T-cell (primary cell): ENCODE measurements at regions not wholly inside any gene's neighbourhood (a gene's known extent, or its start where the extent isn't known, plus 50 kb on each side); places are given as distances from the start of the nearest gene placed in this dataset.

Experiments
- ATAC-seq, 4 experiments: fragments of 200-7000 bp in 3 of 4; fragments of 150-1000 bp in 1 of 4; cut with Tn5 transposase; replicated peaks in 1 of 4; 1 replicate in 3 of 4; 2 replicates in 1 of 4; pipeline ENCODE4 v1.10.0; 2021; ENCODE audit warnings: moderate library complexity in 3 of 4, mild to moderate bottlenecking in 2 of 4, moderate number of reproducible peaks in 1 of 4
- CTCF ChIA-PET, 2 donors: fragments of 300-600 bp; sonication (Branson Sonifier 250); formaldehyde crosslinking; loops; one replicate each; lab custom pipeline; 2022; ENCODE audit warnings: antibody characterized with exemption in 2 of 2; lab: Charles Lee
- POLR2A ChIA-PET, 2 donors: fragments of 300-600 bp; sonication (Branson Sonifier 250); formaldehyde crosslinking; loops; one replicate each; lab custom pipeline; 2022; ENCODE audit warnings: antibody characterized with exemption in 2 of 2; lab: Charles Lee
- DNase-seq, 35 experiments: peaks; one replicate each; pipeline versions ENCODE4 v3.0.0 to v3.0.0-alpha.2; 2013 to 2023
- H3K27ac ChIP-seq: one replicate; pipeline ENCODE4 v1.5.1; 2013; ENCODE audit warnings: low read length
- H3K27me3 ChIP-seq, 2 experiments: replicated peaks in 1 of 2; 1 replicate in 1 of 2; 2 replicates in 1 of 2; pipeline versions ENCODE4 v1.6.1 to v1.7.0; 2013; ENCODE audit warnings: low read length in 1 of 2, mixed read lengths in 1 of 2; ENCODE audit not compliant: control insufficient read depth in 2 of 2, insufficient read depth in 2 of 2; ENCODE audit errors: extremely low read depth in 1 of 2
- H3K36me3 ChIP-seq, 2 donors: 1 replicate in 1 of 2; 2 replicates in 1 of 2; pipeline versions ENCODE4 v1.6.1 to v1.7.0; 2013; ENCODE audit warnings: low read length in 1 of 2; ENCODE audit not compliant: control insufficient read depth in 2 of 2, insufficient read depth in 1 of 2; ENCODE audit errors: extremely low read depth in 1 of 2
- H3K4me1 ChIP-seq, 2 experiments: 1 replicate in 1 of 2; 2 replicates in 1 of 2; pipeline versions ENCODE4 v1.6.1 to v1.7.0; 2013; ENCODE audit warnings: low read length in 2 of 2, mixed read lengths in 1 of 2; ENCODE audit not compliant: insufficient read depth in 2 of 2, control insufficient read depth in 1 of 2; ENCODE audit errors: extremely low read depth in 1 of 2
- H3K4me3 ChIP-seq, 2 donors: 1 replicate in 1 of 2; 2 replicates in 1 of 2; pipeline versions ENCODE4 v1.5.1 to v1.7.0; 2013; ENCODE audit warnings: mild to moderate bottlenecking in 2 of 2, low read length in 1 of 2, moderate library complexity in 1 of 2; ENCODE audit not compliant: control insufficient read depth in 1 of 2; ENCODE audit errors: extremely low read depth in 1 of 2
- H3K9me3 ChIP-seq: 2 replicates; pipeline ENCODE4 v1.7.0; 2013
- H3K27ac Mint-ChIP-seq, 2 donors: one replicate each; pipeline ENCODE4 v1.8.0; 2020 to 2021; ENCODE audit warnings: mild to moderate bottlenecking in 2 of 2, mixed read lengths in 2 of 2
- H3K27me3 Mint-ChIP-seq, 2 donors: one replicate each; pipeline ENCODE4 v1.8.0; 2021 to 2022; ENCODE audit warnings: mixed read lengths in 2 of 2
- H3K36me3 Mint-ChIP-seq: one replicate; pipeline ENCODE4 v1.8.0; 2021; ENCODE audit warnings: mixed read lengths
- H3K4me1 Mint-ChIP-seq, 3 donors: one replicate each; pipeline ENCODE4 v1.8.0; 2020 to 2022; ENCODE audit warnings: mixed read lengths in 3 of 3, mild to moderate bottlenecking in 1 of 3
- H3K4me3 Mint-ChIP-seq, 3 donors: one replicate each; pipeline ENCODE4 v1.8.0; 2020 to 2022; ENCODE audit warnings: mild to moderate bottlenecking in 3 of 3, mixed read lengths in 3 of 3, moderate library complexity in 3 of 3
- H3K9me3 Mint-ChIP-seq, 3 donors: one replicate each; pipeline ENCODE4 v1.8.0; 2020 to 2022; ENCODE audit warnings: mixed read lengths in 3 of 3
- WGBS: methylation state at CpG from one replicate; pipeline ENCODE4 v1.1.5; 2013; ENCODE audit warnings: missing lambda C conversion rate; ENCODE audit not compliant: insufficient coverage; 5-methylcytosine and 5-hydroxymethylcytosine counted together

- Mint-ChIP-seq H3K9me3 (peaks cover 14 to 33% (median 21%) of the 10 kb centered on the region in 3 donors), H3K4me3 (no peak overlapping the region), H3K36me3 (no peaks in the 10 kb centered on the region), H3K27me3 (no peaks in the 10 kb centered on the region), H3K4me1 (no peaks in the 10 kb centered on the region), H3K27ac (no peak overlapping the region)
- Histone ChIP-seq H3K27me3 (no peaks in the 10 kb centered on the region), H3K4me3 (no peak overlapping the region), H3K9me3 (no peaks in the 10 kb centered on the region), H3K4me1 (no peaks in the 10 kb centered on the region), H3K36me3 (no peaks in the 10 kb centered on the region), H3K27ac (no peak overlapping the region)
- WGBS: no CpG with 5 or more reads among the region's 2 CpGs
- DNase-seq (no peak), ATAC-seq (no peak)
- ChIA-PET CTCF (no interaction called here), POLR2A (no interaction called here)
Measured at GRCh38 chr14:29077916-29078315, 311.3 kb downstream of the FOXG1 start.

DNA sequence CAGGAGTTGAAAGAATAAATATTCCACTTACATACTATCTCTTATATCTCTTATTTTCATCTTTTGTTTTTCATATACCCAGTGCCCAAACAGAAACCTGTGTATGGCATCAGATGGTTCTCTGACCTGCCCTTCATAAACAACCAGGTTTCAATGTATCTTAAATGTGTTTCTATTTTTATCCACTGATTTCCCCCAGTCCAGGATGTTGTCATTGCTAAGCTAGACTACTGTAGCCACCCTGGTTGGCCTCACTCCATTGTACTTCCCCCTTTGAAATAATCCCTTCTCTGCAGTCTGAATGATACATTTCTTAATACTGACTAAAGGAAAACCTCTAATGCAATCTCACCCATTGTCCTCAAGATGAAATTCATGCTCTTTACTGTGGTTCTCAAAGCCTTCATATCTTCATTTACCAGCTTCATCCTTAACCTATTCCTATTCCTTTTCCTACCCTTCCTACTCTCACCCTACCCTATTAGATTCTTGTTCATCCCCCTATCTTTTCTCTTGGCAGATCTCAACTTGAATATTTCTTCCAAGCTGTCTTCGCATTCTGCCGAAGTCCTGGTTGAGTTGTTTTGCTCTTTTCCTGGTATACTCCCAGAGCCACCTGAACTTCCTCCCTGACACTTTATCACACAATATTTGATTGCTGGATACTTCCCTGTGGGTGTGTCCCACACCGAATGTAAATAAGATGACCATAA is 312.4 kb downstream of the FOXG1 start:
- no peaks in the 10 kb centered on the region for H3K27me3 Mint-ChIP-seq
- Histone ChIP-seq H3K27ac (no peak overlapping the region), H3K36me3 (no peaks in the 10 kb centered on the region), H3K27me3 (no peaks in the 10 kb centered on the region), H3K4me1 (no peaks in the 10 kb centered on the region), H3K4me3 (no peak overlapping the region), H3K9me3 (no peaks in the 10 kb centered on the region)
- H3K27ac Mint-ChIP-seq: no peak overlapping the region
- no peak for DNase-seq
- H3K9me3 Mint-ChIP-seq: peaks cover 13 to 33% (median 16%) of the 10 kb centered on the region in 3 donors
- POLR2A ChIA-PET: no interaction called here
- CTCF ChIA-PET: no interaction called here
- H3K4me1 Mint-ChIP-seq: no peaks in the 10 kb centered on the region
- H3K4me3 Mint-ChIP-seq: no peak overlapping the region
- H3K36me3 Mint-ChIP-seq: no peaks in the 10 kb centered on the region
- WGBS: 100% methylated on average over 2 of the region's 3 CpGs
- ATAC-seq: no peak

DNA sequence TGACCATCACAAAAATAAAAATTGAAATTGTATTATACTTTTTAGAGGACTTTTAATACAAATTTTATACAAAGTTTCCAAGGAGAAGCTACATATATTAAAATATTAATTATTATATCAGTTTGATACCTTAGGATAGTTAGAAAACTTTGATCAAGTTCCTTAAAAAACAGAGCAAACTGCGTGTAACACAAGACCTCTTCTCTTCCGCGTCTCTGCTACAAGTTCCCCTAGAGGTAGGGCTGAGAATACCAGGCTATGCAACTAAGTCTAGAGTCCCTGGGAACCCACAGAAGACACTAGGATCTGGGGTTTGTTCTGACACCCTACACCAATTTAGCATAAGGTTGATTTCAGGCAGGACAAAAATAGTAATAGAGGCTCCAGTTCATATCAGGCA is 319.0 kb downstream of the FOXG1 start:
- ATAC-seq (no peak), DNase-seq (no peak)
- Histone ChIP-seq H3K9me3 (no peaks in the 10 kb centered on the region), H3K4me3 (no peak overlapping the region), H3K4me1 (no peaks in the 10 kb centered on the region), H3K36me3 (no peaks in the 10 kb centered on the region), H3K27me3 (no peaks in the 10 kb centered on the region), H3K27ac (no peak overlapping the region)
- ChIA-PET CTCF (no interaction called here), POLR2A (no interaction called here)
- peaks cover 15 to 28% (median 20%) of the 10 kb centered on the region in 3 donors for H3K9me3 Mint-ChIP-seq
- H3K4me3 Mint-ChIP-seq: no peak overlapping the region
- no peaks in the 10 kb centered on the region for H3K36me3 Mint-ChIP-seq
- no peaks in the 10 kb centered on the region for H3K4me1 Mint-ChIP-seq
- no peak overlapping the region for H3K27ac Mint-ChIP-seq
- no peaks in the 10 kb centered on the region for H3K27me3 Mint-ChIP-seq
- WGBS: no CpG with 5 or more reads among the region's 3 CpGs

GRCh38 chr14:29089849-29090248 is 323.3 kb downstream of the FOXG1 start:
- no CpG with 5 or more reads among the region's 1 CpG for WGBS
- H3K27ac Mint-ChIP-seq: no peak overlapping the region
- no peaks in the 10 kb centered on the region for H3K27me3 Mint-ChIP-seq
- H3K4me1 Mint-ChIP-seq: no peaks in the 10 kb centered on the region
- no peak for ATAC-seq
- H3K36me3 ChIP-seq: no peaks in the 10 kb centered on the region
- no peaks in the 10 kb centered on the region for H3K36me3 Mint-ChIP-seq
- no peaks in the 10 kb centered on the region for H3K4me1 ChIP-seq
- no peaks in the 10 kb centered on the region for H3K27me3 ChIP-seq
- no peaks in the 10 kb centered on the region for H3K9me3 ChIP-seq
- POLR2A ChIA-PET: no interaction called here
- no peak overlapping the region for H3K4me3 Mint-ChIP-seq
- no peak overlapping the region for H3K4me3 ChIP-seq
- H3K27ac ChIP-seq: no peak overlapping the region
- CTCF ChIA-PET: no interaction called here
- peaks cover 15 to 34% (median 22%) of the 10 kb centered on the region in 3 donors for H3K9me3 Mint-ChIP-seq
- no peak for DNase-seq

- WGBS: no CpG with 5 or more reads among the region's 4 CpGs
- no peaks in the 10 kb centered on the region for H3K9me3 ChIP-seq
- Mint-ChIP-seq H3K9me3 (peaks cover 16 to 35% (median 24%) of the 10 kb centered on the region in 3 donors), H3K27ac (no peak overlapping the region), H3K36me3 (no peaks in the 10 kb centered on the region), H3K27me3 (no peaks in the 10 kb centered on the region), H3K4me1 (no peaks in the 10 kb centered on the region), H3K4me3 (no peak overlapping the region)
- no peaks in the 10 kb centered on the region for H3K4me1 ChIP-seq
- ChIA-PET POLR2A (no interaction called here), CTCF (no interaction called here)
- H3K36me3 ChIP-seq: no peaks in the 10 kb centered on the region
- no peak overlapping the region for H3K27ac ChIP-seq
- DNase-seq (no peak), ATAC-seq (no peak)
- H3K4me3 ChIP-seq: no peak overlapping the region
- no peaks in the 10 kb centered on the region for H3K27me3 ChIP-seq
Measured at GRCh38 chr14:29092121-29092520, 325.5 kb downstream of the FOXG1 start.

- Histone ChIP-seq H3K36me3 (no peaks in the 10 kb centered on the region), H3K4me3 (no peak overlapping the region), H3K27ac (no peak overlapping the region), H3K4me1 (no peaks in the 10 kb centered on the region), H3K27me3 (no peaks in the 10 kb centered on the region), H3K9me3 (peaks cover 2% of the 10 kb centered on the region)
- Mint-ChIP-seq H3K9me3 (peaks cover 16 to 23% (median 22%) of the 10 kb centered on the region in 3 donors), H3K27me3 (no peaks in the 10 kb centered on the region), H3K4me1 (no peaks in the 10 kb centered on the region), H3K4me3 (no peak overlapping the region), H3K27ac (no peak overlapping the region), H3K36me3 (no peaks in the 10 kb centered on the region)
- POLR2A ChIA-PET: no interaction called here
- DNase-seq (no peak), ATAC-seq (no peak)
- no CpG with 5 or more reads among the region's 1 CpG for WGBS
- CTCF ChIA-PET: no interaction called here
Measured at GRCh38 chr14:29097476-29097875, 330.9 kb downstream of the FOXG1 start.

DNA sequence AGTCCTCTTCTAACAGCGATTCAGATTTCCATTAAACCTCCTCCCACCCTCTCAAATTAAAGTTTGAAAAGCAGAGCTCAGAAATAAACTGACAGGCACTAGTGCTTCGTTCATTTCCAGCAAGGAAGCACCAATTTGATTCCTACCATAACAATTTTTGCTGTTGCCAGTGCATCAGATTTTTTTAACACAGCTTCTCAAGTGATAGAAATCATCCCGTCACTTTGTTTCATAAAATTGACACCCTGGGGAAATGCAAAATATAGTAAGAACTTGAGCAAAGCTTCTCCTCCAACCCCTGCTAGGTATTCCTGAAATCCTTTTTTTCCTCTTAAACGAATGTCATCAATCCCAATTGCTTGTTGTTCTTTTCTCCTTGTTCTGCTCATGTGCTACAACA is 332.1 kb downstream of the FOXG1 start:
- 55% methylated on average over 2 of the region's 4 CpGs for WGBS
- no peak for DNase-seq
- Histone ChIP-seq H3K27ac (no peak overlapping the region), H3K27me3 (no peaks in the 10 kb centered on the region), H3K36me3 (no peaks in the 10 kb centered on the region), H3K4me3 (no peak overlapping the region), H3K4me1 (no peaks in the 10 kb centered on the region), H3K9me3 (peaks cover 2% of the 10 kb centered on the region)
- CTCF ChIA-PET: no interaction called here
- no peaks in the 10 kb centered on the region for H3K27me3 Mint-ChIP-seq
- H3K9me3 Mint-ChIP-seq: peaks cover 19 to 28% (median 25%) of the 10 kb centered on the region in 3 donors
- no peaks in the 10 kb centered on the region for H3K4me1 Mint-ChIP-seq
- no peaks in the 10 kb centered on the region for H3K36me3 Mint-ChIP-seq
- no peak for ATAC-seq
- no peak overlapping the region for H3K4me3 Mint-ChIP-seq
- POLR2A ChIA-PET: no interaction called here
- H3K27ac Mint-ChIP-seq: no peak overlapping the region
